Esophagus muscularis mucosa (tissue), 3 donors: ENCODE measurements at regions not wholly inside any gene's neighbourhood (a gene's known extent, or its start where the extent isn't known, plus 50 kb on each side); places are given as distances from the start of the nearest gene placed in this dataset.

Experiments
- CTCF ChIP-seq, 3 experiments: fragments of 200-600 bp in 2 of 3; fragments of 450-650 bp in 1 of 3; sonication (generic) in 2 of 3; IDR thresholded peaks; one replicate each; pipeline ENCODE4 v1.5.1; 2017 to 2019; ENCODE audit warnings: antibody characterized with exemption in 3 of 3, mild to moderate bottlenecking in 2 of 3, moderate library complexity in 1 of 3
- POLR2A ChIP-seq: fragments of 450-650 bp; IDR thresholded peaks from one replicate; pipeline ENCODE4 v1.6.1; 2017; ENCODE audit warnings: antibody characterized with exemption, moderate library complexity, mild to moderate bottlenecking, low read depth
- POLR2AphosphoS5 ChIP-seq, 2 donors: sonication (generic); formaldehyde crosslinking; IDR thresholded peaks; one replicate each; pipeline ENCODE4 v1.6.1; 2017; ENCODE audit warnings: antibody characterized with exemption in 2 of 2

- TF ChIP-seq CTCF (IDR thresholded peaks at IDR 0.05) (no peak), POLR2A (no peak), POLR2AphosphoS5 (IDR thresholded peaks at IDR 0.05) (no peak)
Measured at GRCh38 chr2:155643056-155643775, 689.3 kb downstream of the NR4A2 start.
